Ovary (tissue), 3 donors: ENCODE measurements at regions not wholly inside any gene's neighbourhood (a gene's known extent, or its start where the extent isn't known, plus 50 kb on each side); places are given as distances from the start of the nearest gene placed in this dataset.

ENCODE experiments used
- CTCF ChIP-seq, 3 donors: fragments of 450-650 bp in 2 of 3; fragments of 200-600 bp in 1 of 3; IDR thresholded peaks; one replicate each; pipeline versions ENCODE4 v1.5.1 to v1.8.0; 2016 to 2022; ENCODE audit warnings: antibody characterized with exemption in 3 of 3, mild to moderate bottlenecking in 1 of 3
- POLR2A ChIP-seq: fragments of 450-650 bp; IDR thresholded peaks from one replicate; pipeline ENCODE4 v1.6.1; 2017; ENCODE audit warnings: antibody characterized with exemption, mild to moderate bottlenecking, moderate library complexity
- donor health status: DM: no; HTN: no; CAD: no.

DNA sequence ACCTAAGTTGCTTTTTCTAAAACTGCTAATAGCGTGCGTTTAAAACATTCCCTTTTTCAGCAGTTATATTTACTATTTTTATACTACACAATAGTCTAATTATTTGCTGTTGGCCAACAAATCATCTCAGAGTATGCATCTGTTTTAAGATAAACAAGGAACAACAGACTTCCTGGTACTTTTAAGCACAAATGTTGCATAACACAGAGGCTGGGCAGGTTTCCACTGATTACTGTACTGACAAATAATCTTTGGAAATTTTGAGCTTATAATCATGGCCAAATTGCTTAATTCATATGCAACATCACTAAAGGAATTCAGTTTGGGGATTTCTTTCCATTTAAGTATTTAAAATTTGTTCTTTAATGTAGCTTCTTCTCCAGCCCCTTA is 737.4 kb upstream of the SALL3 start:
- TF ChIP-seq CTCF (IDR thresholded peaks at IDR 0.05): no peak
- TF ChIP-seq POLR2A: no peak
